GM06990 (cell line): ENCODE measurements at regions not wholly inside any gene's neighbourhood (a gene's known extent, or its start where the extent isn't known, plus 50 kb on each side); places are given as distances from the start of the nearest gene placed in this dataset.

ENCODE experiments used
- DNase-seq: peaks from one replicate; pipeline ENCODE4 v3.0.0-alpha.2; 2011; ENCODE audit not compliant: insufficient read length; ENCODE audit errors: extremely low read depth
- H3K27me3 ChIP-seq: replicated peaks from 2 replicates; pipeline ENCODE4 v1.6.0; 2011; ENCODE audit warnings: low read length; ENCODE audit not compliant: control insufficient read depth, insufficient read depth
- H3K36me3 ChIP-seq: 2 replicates; pipeline ENCODE4 v1.5.1; 2011; ENCODE audit warnings: low read length; ENCODE audit not compliant: control insufficient read depth, insufficient read depth
- H3K4me3 ChIP-seq: replicated peaks from 2 replicates; pipeline ENCODE4 v1.5.1; 2011; ENCODE audit warnings: low read depth, mild to moderate bottlenecking, control low read depth, low read length
- TF ChIP-seq, protein P1 (sequence below): IDR thresholded peaks from 2 replicates; pipeline ENCODE4 v1.5.1; 2011; ENCODE audit warnings: low read length, control low read depth, mild to moderate bottlenecking, inconsistent platforms; ENCODE audit not compliant: insufficient read depth, poor library complexity, severe bottlenecking

DNA sequence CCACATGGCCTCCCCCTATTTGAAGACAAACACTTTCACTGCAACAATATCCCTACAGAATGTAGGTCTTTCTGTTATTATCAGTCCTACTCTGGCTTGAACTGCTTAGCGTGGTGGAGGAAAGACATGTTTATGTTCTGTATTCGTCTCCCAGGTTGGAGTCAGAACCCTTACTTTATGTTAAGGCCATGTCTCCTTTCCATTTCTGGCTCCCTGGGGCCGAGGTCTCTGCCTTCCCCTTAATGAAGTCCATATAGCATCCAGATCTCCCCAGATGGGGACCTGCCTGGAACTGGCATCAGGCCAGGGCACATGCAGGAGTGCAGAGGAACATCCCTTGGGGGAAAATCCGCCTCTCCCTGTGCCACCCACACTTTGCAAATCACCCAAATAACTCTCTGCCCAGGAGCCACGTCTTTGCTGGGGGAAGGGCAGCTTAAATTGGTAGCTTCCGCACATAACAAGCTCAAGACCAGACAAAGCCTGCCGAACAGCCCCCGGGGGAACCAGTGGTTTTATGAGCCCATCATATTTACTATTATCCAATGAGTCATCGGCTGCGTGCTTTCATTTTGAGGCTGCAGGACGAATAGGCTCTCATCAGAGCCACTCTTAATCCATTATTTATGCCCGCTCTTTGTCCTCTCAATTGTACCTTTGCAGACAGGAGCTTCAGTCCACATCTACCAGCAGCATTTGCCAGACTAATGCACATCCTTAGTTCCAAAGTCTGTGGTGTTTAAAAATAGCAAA lies 237.0 kb downstream of the UACA start:
- Histone ChIP-seq H3K36me3 (no peaks in the 10 kb centered on the region), H3K4me3 (no peak overlapping the region), H3K27me3 (no peaks in the 10 kb centered on the region)
- no peak for DNase-seq
- TF ChIP-seq, protein P1, sequence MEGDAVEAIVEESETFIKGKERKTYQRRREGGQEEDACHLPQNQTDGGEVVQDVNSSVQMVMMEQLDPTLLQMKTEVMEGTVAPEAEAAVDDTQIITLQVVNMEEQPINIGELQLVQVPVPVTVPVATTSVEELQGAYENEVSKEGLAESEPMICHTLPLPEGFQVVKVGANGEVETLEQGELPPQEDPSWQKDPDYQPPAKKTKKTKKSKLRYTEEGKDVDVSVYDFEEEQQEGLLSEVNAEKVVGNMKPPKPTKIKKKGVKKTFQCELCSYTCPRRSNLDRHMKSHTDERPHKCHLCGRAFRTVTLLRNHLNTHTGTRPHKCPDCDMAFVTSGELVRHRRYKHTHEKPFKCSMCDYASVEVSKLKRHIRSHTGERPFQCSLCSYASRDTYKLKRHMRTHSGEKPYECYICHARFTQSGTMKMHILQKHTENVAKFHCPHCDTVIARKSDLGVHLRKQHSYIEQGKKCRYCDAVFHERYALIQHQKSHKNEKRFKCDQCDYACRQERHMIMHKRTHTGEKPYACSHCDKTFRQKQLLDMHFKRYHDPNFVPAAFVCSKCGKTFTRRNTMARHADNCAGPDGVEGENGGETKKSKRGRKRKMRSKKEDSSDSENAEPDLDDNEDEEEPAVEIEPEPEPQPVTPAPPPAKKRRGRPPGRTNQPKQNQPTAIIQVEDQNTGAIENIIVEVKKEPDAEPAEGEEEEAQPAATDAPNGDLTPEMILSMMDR: no peak

GRCh38 chr15:70525551-70525950 lies 237.8 kb downstream of the UACA start:
- no peak overlapping the region for H3K4me3 ChIP-seq

GRCh38 chr15:70524470-70524869 lies 238.9 kb downstream of the UACA start:
- no peak overlapping the region for H3K4me3 ChIP-seq
- no peak for DNase-seq
- H3K36me3 ChIP-seq: no peaks in the 10 kb centered on the region
- no peaks in the 10 kb centered on the region for H3K27me3 ChIP-seq
- TF ChIP-seq, protein P1: no peak

More at GRCh38 chr15:70525551-70525950, 237.8 kb downstream of the UACA start:
- Histone ChIP-seq H3K27me3 (no peaks in the 10 kb centered on the region), H3K36me3 (no peaks in the 10 kb centered on the region)
- TF ChIP-seq, protein P1: no peak
- DNase-seq: no peak

DNA sequence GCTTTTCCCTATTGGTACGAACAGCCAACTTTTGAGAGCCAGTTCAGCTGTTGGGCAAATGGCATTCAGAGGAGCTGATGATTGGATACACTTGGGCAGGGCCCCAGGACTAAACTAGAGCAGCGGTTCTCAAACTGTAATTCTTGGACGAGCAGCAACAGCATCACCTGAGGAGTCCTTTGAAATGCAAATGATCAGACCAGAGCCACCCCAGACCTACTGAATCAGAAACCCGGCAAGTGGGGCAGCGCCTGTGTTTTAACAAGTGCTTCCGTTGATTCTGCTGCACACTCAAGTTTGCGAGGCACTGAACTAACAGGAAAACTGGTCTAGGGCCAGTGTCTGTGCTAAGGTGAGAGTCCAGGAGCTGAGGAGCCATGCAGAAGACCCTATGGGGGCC lies 239.7 kb downstream of the UACA start:
- Histone ChIP-seq H3K36me3 (no peaks in the 10 kb centered on the region), H3K27me3 (no peaks in the 10 kb centered on the region), H3K4me3 (no peak overlapping the region)
- no peak for DNase-seq
- TF ChIP-seq, protein P1: no peak

DNA sequence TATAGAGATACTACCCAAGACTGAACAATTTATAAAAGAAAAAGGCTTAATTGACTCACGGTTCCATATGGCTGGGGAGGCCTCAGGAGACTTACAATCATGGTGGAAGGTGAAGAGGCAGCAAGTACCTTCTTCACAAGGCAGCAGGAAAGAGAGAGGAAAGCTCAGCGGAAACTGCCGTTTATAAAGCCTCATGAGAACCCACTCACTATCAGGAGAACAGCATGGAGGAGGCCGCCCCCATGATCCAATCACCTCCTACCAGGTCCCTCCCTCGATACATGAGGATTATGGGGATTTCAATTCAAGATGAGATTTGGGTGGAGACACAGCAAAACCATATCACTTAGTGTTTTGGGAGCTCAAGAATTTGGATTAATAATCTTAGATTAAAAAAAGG lies 240.2 kb downstream of the UACA start:
- Histone ChIP-seq H3K36me3 (no peaks in the 10 kb centered on the region), H3K4me3 (no peak overlapping the region), H3K27me3 (no peaks in the 10 kb centered on the region)
- DNase-seq: no peak
- TF ChIP-seq, protein P1: no peak
